WERI-Rb-1 (cell line): ENCODE measurements at regions not wholly inside any gene's neighbourhood (a gene's known extent, or its start where the extent isn't known, plus 50 kb on each side); places are given as distances from the start of the nearest gene placed in this dataset.

Source experiments
- DNase-seq: peaks from one replicate; pipeline ENCODE4 v3.0.0-alpha.2; 2020
- H3K27ac ChIP-seq: fragments of 250-450 bp; sonication (Bioruptor Pico); 2 replicates; pipeline ENCODE4 v1.5.1; 2020; ENCODE audit warnings: mild to moderate bottlenecking, moderate library complexity
- H3K27me3 ChIP-seq: fragments of 250-450 bp; sonication (Bioruptor Pico); 2 replicates; pipeline ENCODE4 v1.5.1; 2021; ENCODE audit warnings: mild to moderate bottlenecking, low read depth, moderate library complexity; ENCODE audit not compliant: insufficient read depth, severe bottlenecking
- H3K36me3 ChIP-seq: fragments of 250-450 bp; sonication (Bioruptor Pico); 2 replicates; pipeline ENCODE4 v1.5.1; 2020; ENCODE audit warnings: mild to moderate bottlenecking, moderate library complexity
- H3K4me3 ChIP-seq: 2 replicates; pipeline ENCODE4 v1.5.1; 2011; ENCODE audit warnings: low read depth, mild to moderate bottlenecking, control low read depth, low read length
- H3K9me3 ChIP-seq: fragments of 250-450 bp; sonication (Bioruptor Pico); 2 replicates; pipeline ENCODE4 v1.5.1; 2021; ENCODE audit warnings: mild to moderate bottlenecking, moderate library complexity; ENCODE audit not compliant: severe bottlenecking
- CTCF ChIP-seq: IDR thresholded peaks from 2 replicates; pipeline ENCODE4 v1.5.1; 2011; ENCODE audit warnings: low read depth, mild to moderate bottlenecking, control low read depth, inconsistent platforms, low read length

- no peaks in the 10 kb centered on the region for H3K36me3 ChIP-seq
- H3K9me3 ChIP-seq: no peaks in the 10 kb centered on the region
- TF ChIP-seq CTCF: no peak
These were observed 590.3 kb upstream of the CNTNAP5 start for GRCh38 chr2:123434546-123435395.

GRCh38 chr2:123438251-123438650, 586.8 kb upstream of the CNTNAP5 start:
- no peaks in the 10 kb centered on the region for H3K36me3 ChIP-seq
- no peaks in the 10 kb centered on the region for H3K9me3 ChIP-seq
- no peak overlapping the region for H3K27ac ChIP-seq
- H3K4me3 ChIP-seq: no peak overlapping the region
- no peaks in the 10 kb centered on the region for H3K27me3 ChIP-seq
- no peak for DNase-seq
- TF ChIP-seq CTCF: no peak

More at GRCh38 chr2:123434546-123435395, 590.3 kb upstream of the CNTNAP5 start:
- DNase-seq: no peak
- Histone ChIP-seq H3K27ac (no peak overlapping the region), H3K4me3 (no peak overlapping the region), H3K27me3 (no peaks in the 10 kb centered on the region)

- DNase-seq: no peak
- Histone ChIP-seq H3K27ac (no peak overlapping the region), H3K27me3 (no peaks in the 10 kb centered on the region), H3K4me3 (no peak overlapping the region), H3K9me3 (no peaks in the 10 kb centered on the region), H3K36me3 (no peaks in the 10 kb centered on the region)
- TF ChIP-seq CTCF: no peak
These were observed 586.4 kb upstream of the CNTNAP5 start for GRCh38 chr2:123438675-123439074.

- no peak for TF ChIP-seq CTCF
These were observed 576.3 kb upstream of the CNTNAP5 start for GRCh38 chr2:123448801-123449200.

GRCh38 chr2:123451542-123451941, 573.5 kb upstream of the CNTNAP5 start:
- Histone ChIP-seq H3K27ac (no peak overlapping the region), H3K27me3 (peaks cover 3% of the 10 kb centered on the region), H3K36me3 (no peaks in the 10 kb centered on the region), H3K9me3 (no peaks in the 10 kb centered on the region), H3K4me3 (no peak overlapping the region)
- TF ChIP-seq CTCF: no peak
- no peak for DNase-seq

More at GRCh38 chr2:123448801-123449200, 576.3 kb upstream of the CNTNAP5 start:
- Histone ChIP-seq H3K4me3 (no peak overlapping the region), H3K27me3 (peaks cover 3% of the 10 kb centered on the region), H3K9me3 (no peaks in the 10 kb centered on the region), H3K36me3 (no peaks in the 10 kb centered on the region), H3K27ac (no peak overlapping the region)
- DNase-seq: no peak
